SJSA1 (cell line): ENCODE measurements at regions not wholly inside any gene's neighbourhood (a gene's known extent, or its start where the extent isn't known, plus 50 kb on each side); places are given as distances from the start of the nearest gene placed in this dataset.

Source experiments
- DNase-seq, 2 experiments: peaks; one replicate each; pipeline ENCODE4 v3.0.0-alpha.2; 2015 to 2020; ENCODE audit warnings: low spot score in 2 of 2, low read depth in 1 of 2
- H3K27ac ChIP-seq: fragments of 250-450 bp; sonication (Bioruptor Pico); 2 replicates; pipeline ENCODE4 v1.5.1; 2020; ENCODE audit warnings: mild to moderate bottlenecking, moderate library complexity
- H3K27me3 ChIP-seq: fragments of 250-450 bp; sonication (Bioruptor Pico); replicated peaks from 2 replicates; pipeline ENCODE4 v1.5.1; 2020; ENCODE audit warnings: mild to moderate bottlenecking, moderate library complexity
- H3K36me3 ChIP-seq: fragments of 250-450 bp; sonication (Bioruptor Pico); 2 replicates; pipeline ENCODE4 v1.5.1; 2020; ENCODE audit warnings: mild to moderate bottlenecking
- H3K4me1 ChIP-seq: fragments of 250-450 bp; sonication (Bioruptor Pico); replicated peaks from 2 replicates; pipeline ENCODE4 v1.6.1; 2021; ENCODE audit warnings: mild to moderate bottlenecking
- H3K4me3 ChIP-seq: fragments of 250-450 bp; sonication (Bioruptor Pico); 2 replicates; pipeline ENCODE4 v1.5.1; 2020; ENCODE audit warnings: mild to moderate bottlenecking
- H3K9me3 ChIP-seq: fragments of 250-450 bp; sonication (Bioruptor Pico); replicated peaks from 2 replicates; pipeline ENCODE4 v1.5.1; 2020; ENCODE audit warnings: mild to moderate bottlenecking

DNA sequence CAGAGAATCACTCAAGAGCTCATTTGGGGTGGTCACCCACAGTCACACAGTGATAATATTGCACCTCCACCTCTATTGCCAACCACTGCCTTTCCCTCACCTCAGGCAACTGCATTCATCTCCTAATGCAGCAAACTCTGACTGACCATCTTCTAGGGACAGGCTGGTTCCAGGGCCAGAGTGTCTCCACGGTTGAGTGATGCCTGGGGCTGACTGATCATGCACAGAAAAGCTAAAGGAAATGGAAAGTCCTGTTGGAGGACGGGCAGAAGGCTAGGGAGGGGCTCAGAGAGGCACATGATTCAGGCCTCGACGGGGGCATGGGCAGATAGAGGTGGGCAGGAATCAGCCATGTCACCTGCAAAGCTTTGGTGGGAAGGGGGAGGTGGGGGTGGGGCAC, 127.1 kb upstream of the TNS3 start:
- Histone ChIP-seq H3K4me1 (peaks cover 5% of the 10 kb centered on the region), H3K36me3 (no peaks in the 10 kb centered on the region), H3K4me3 (no peak overlapping the region), H3K27ac (no peak overlapping the region), H3K9me3 (no peaks in the 10 kb centered on the region), H3K27me3 (no peaks in the 10 kb centered on the region)
- DNase-seq: no peak

DNA sequence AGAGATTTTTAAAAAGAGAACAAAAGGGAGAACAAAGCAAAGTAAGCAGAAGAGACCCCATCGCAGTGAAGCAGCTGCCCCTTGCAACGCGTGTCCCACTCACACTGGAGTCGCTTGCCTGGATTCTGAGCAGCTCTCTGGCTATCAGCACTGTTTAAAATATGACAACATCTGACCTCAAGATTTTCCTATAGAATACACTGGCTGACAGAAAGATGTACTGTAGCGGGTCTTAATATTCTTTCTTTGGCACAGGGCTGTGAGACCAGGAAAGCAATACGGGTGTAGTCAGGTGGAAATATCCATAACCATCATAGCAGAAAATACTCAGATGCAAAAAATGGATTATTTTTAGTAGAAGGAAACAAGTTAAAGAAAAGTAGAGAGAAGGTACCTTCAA, 125.7 kb upstream of the TNS3 start:
- Histone ChIP-seq H3K4me1 (peaks cover 5% of the 10 kb centered on the region), H3K9me3 (no peaks in the 10 kb centered on the region), H3K27me3 (no peaks in the 10 kb centered on the region), H3K27ac (no peak overlapping the region), H3K36me3 (no peaks in the 10 kb centered on the region), H3K4me3 (no peak overlapping the region)
- no peak for DNase-seq

DNA sequence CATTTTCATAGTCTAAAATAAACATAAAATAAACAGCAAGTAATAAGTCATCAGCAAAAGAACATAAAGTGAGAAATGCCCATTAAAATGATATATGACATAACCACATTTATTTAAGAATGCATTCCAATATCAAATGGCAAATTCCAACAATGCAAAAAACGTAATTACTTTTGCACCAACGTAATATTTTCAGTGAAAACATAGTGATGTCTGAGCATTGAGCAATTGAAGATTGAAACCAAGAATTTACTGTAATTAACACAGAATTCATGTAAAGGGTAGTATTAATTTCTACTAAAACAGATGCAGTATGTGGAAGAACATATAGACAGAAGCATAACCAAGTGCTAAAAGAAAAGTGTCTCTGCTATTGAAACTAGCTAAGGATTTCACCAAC, 123.0 kb upstream of the TNS3 start:
- DNase-seq: no peak
- no peaks in the 10 kb centered on the region for H3K36me3 ChIP-seq
- no peak overlapping the region for H3K4me3 ChIP-seq
- H3K27ac ChIP-seq: no peak overlapping the region
- peaks cover under 1% of the 10 kb centered on the region; the same call in 1 of the 2 replicates for H3K9me3 ChIP-seq
- no peaks in the 10 kb centered on the region for H3K27me3 ChIP-seq
- peaks cover 5% of the 10 kb centered on the region for H3K4me1 ChIP-seq

DNA sequence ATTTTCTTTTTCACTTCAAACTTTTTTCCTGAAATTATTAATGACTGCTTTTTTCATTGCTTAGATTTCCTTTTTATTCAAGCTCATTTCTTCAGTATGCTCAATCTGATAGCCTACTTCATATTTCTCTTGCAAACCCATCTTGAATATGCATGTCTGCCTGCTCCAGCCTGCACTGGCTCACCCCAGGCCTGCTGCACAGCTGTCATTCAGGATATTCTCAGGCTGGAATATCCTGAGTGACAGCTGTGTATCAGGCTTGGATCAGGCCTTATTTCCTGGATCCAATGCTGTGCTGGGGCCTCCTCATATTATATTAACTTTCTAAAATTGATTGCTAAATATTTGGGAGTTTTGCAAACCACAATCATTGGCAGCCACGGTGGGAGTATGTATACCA, 120.2 kb upstream of the TNS3 start:
- Histone ChIP-seq H3K27ac (no peak overlapping the region), H3K9me3 (peaks cover 7% of the 10 kb centered on the region; the same call in 1 of the 2 replicates), H3K36me3 (no peaks in the 10 kb centered on the region), H3K4me1 (peaks cover 5% of the 10 kb centered on the region), H3K27me3 (no peaks in the 10 kb centered on the region), H3K4me3 (no peak overlapping the region)
- no peak for DNase-seq

DNA sequence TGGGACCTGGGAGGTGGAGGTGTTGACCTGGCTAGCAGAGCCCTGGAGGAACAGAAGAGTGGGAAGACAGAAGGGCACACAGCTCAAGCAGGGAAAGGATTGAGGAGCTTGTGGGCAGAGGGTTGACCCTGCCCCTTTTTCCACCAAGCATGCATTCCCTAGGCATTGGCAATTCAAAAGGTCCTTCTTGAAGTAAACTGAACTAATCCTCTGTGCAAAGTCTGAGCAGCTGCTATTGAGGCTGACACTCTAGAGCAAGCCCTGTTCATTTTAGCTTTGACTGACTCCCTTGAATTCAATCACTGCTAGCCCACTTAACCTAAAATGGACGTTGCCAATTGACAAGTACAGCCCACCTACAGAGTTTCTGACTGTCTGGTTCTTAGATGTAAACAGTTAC, 116.5 kb upstream of the TNS3 start:
- Histone ChIP-seq H3K4me1 (no peaks in the 10 kb centered on the region; the same call in 1 of the 2 replicates), H3K27me3 (no peaks in the 10 kb centered on the region), H3K27ac (no peak overlapping the region), H3K36me3 (no peaks in the 10 kb centered on the region), H3K4me3 (no peak overlapping the region), H3K9me3 (peaks cover 7% of the 10 kb centered on the region; the same call in 1 of the 2 replicates)
- no peak for DNase-seq

DNA sequence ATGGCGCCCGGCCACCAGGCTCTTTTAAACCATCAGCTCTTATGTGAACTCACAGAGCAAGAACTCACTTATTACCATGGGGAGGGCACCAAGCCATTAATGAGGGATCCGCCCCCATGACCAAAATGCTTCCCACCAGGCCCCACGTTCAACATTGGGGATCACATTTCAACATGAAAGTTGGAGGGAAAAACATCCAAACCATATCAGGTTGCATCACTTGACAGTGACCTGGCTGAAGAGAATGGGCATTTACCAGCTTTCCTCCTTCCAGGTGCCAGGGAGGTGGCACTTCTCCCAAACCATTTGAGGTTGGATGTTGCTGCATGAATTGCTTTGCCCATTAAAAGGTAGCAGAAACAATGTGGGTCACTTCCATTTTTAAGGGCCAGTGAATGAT, 115.6 kb upstream of the TNS3 start:
- Histone ChIP-seq H3K4me1 (peaks cover 6% of the 10 kb centered on the region), H3K27me3 (no peaks in the 10 kb centered on the region), H3K9me3 (peaks cover 7% of the 10 kb centered on the region; the same call in 1 of the 2 replicates), H3K27ac (no peak overlapping the region), H3K36me3 (no peaks in the 10 kb centered on the region), H3K4me3 (no peak overlapping the region)
- DNase-seq: no peak

DNA sequence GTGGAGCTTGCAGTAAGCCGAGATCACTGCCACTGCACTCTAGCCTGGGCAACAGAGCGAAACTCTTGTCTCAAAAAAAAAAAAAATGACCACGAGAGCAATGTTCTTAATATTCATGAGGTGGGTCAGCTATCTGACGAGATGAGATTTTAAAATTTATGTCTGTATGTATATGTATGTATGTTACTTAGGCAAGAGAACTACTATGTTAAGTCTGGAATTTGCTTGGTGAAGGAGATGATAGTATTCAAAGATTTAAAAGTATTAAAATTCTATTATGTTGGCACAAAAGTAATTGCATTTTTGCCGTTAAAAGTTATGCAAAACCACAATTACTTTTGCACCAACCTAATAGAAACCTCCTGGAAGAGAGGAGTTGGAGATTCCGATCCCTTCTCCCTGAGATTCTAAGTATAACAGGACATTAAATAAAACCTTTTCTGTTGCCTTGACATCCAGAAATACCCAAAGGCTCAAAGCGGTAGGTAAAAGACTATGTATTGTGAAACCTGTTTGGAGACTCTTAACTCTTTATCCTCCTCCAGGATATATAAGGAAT, 114.3 kb upstream of the TNS3 start:
- H3K4me3 ChIP-seq: no peak overlapping the region
- H3K4me1 ChIP-seq: peaks cover 11% of the 10 kb centered on the region
- H3K27me3 ChIP-seq: no peaks in the 10 kb centered on the region
- no peak overlapping the region for H3K27ac ChIP-seq
- no peaks in the 10 kb centered on the region for H3K36me3 ChIP-seq
- DNase-seq: no peak
- H3K9me3 ChIP-seq: peaks cover 7% of the 10 kb centered on the region; the same call in 1 of the 2 replicates

DNA sequence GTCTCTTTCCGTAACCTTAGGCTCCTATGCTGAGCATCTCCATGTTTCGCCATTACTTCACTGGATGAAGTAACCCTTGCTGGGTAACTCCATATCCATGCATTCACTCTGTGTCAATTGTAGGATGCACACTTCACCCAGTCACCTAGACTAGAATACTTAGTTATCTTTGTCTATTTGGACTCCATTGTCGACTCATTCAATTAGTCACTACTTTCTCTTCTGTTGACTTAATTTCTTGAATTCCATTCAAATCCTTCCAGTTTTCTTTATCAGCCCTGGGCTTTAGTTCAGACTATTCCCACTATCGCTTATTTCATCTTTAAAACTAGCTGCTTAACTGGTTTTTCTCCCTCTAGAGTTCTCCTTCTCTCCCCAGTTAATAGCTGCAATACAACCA, 111.3 kb upstream of the TNS3 start:
- Histone ChIP-seq H3K27me3 (no peaks in the 10 kb centered on the region), H3K27ac (no peak overlapping the region), H3K4me1 (peaks cover 20% of the 10 kb centered on the region), H3K9me3 (no peaks in the 10 kb centered on the region), H3K36me3 (no peaks in the 10 kb centered on the region), H3K4me3 (no peak overlapping the region)
- DNase-seq: no peak

DNA sequence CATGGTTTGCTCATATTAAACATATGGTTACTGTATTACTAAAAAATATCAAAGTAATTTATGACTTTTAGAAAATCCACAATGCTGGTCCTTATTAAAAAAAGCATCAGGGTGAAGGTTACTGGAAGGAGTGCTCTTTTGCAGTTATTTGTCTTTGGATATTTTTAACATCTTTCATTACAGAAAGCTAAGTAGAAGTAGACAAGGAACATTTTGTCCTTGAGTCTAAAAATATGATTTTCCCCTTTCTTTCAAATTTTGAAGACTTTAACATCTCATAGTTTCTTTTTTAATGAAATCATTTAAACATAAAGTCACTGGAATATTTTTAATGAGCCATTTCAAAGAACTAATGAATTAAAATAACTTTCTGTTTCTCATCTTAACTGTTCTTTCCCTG, 110.1 kb upstream of the TNS3 start:
- peaks cover 20% of the 10 kb centered on the region for H3K4me1 ChIP-seq
- H3K27ac ChIP-seq: no peak overlapping the region
- no peak overlapping the region for H3K4me3 ChIP-seq
- no peaks in the 10 kb centered on the region for H3K36me3 ChIP-seq
- DNase-seq: no peak
- H3K27me3 ChIP-seq: no peaks in the 10 kb centered on the region
- no peaks in the 10 kb centered on the region for H3K9me3 ChIP-seq

DNA sequence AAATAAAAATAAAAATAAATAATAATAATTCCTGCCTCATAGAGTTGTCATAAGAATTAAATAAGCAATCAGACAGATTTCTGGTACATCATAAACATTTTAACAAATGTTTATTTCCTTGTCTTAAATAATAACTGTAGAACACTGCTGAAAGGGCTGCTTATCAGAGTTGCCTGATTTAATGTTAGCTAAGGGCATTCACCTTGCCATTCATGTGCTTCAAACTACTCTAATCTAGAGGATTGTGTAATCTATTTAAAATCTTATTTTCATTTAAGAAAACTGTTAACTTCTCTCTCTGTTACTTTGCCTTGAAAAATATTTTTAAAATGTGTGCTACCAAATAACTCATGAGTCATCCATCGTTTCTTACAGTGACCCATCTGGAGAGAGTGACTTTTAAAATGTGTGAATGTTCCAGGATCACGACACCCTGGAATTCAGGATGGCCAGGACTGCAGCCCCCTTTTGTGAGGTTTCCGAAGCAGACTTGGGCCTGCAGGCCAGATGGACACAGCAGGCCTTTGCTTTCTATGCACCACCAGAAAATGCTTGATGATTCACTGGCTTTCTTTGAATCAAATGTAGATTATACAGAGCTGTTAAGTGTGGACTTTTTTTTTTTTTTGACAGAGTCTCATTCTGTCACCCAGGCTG, 109.1 kb upstream of the TNS3 start:
- Histone ChIP-seq H3K27me3 (no peaks in the 10 kb centered on the region), H3K9me3 (no peaks in the 10 kb centered on the region), H3K4me3 (no peak overlapping the region), H3K27ac (peak overlapping the region; percentile 47), H3K36me3 (no peaks in the 10 kb centered on the region), H3K4me1 (peaks cover 20% of the 10 kb centered on the region)
- DNase-seq: peak in 1 of 2 experiments; percentile 41

DNA sequence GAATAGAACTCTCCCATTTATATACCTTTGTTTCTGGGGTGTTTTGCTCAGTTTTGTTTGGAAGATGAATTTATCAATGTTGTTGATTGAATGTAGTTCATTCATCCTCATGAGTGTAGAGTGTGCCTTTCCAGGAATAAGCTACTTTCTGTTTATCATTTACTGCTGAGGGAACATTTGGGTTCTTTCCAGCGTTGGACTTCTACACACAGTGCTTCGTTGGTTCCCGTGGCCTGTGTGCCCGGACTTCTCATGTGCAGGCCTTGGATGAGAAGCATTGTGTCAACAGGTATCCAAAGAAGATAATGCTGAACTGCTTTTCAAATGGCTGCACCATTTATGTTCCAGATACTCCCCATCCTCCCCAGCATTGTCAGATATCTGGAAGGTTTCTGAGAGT, 107.6 kb upstream of the TNS3 start:
- Histone ChIP-seq H3K27ac (no peak overlapping the region), H3K4me3 (no peak overlapping the region), H3K36me3 (no peaks in the 10 kb centered on the region), H3K4me1 (peaks cover 20% of the 10 kb centered on the region), H3K27me3 (no peaks in the 10 kb centered on the region), H3K9me3 (no peaks in the 10 kb centered on the region)
- no peak for DNase-seq

DNA sequence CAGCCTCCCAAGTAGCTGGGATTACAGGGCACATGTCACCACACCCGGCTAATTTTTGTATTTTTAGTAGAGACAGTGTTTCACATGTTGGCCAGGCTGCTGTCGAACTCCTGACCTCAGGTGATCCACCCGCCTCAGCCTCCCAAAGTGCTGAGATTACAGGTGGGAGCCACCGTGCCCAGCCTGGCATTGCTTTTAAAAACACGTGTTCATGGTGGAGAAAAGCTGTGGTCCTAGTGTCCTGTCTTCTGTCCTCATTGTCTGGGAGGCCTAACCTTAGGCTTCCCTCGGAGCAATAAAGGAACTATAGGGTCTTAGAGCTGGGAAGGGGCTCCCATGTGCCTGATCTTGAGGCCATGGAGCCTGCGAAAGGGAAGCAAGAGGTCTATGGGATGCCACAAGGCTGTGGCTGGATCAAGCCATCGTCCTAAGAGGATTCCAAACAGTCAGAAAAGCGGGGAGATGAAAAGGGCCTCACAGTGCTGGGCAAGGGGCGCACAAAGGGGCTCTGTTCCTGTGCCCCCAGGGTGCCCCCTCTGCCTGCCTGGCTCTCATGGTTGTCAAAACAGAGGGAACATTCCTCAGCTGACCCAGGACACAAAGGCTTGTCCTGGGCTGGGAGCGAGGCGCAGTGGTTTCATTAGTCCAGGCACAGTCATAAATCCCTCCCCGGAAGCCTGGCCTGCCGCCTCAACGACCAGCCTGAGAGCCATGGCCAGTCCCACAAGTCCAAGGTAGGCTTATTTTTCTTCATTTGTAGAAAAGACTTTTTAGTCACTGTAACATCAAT, 106.6 kb upstream of the TNS3 start:
- no peaks in the 10 kb centered on the region for H3K9me3 ChIP-seq
- H3K4me3 ChIP-seq: no peak overlapping the region
- DNase-seq: no peak
- no peaks in the 10 kb centered on the region for H3K36me3 ChIP-seq
- peaks cover 20% of the 10 kb centered on the region for H3K4me1 ChIP-seq
- no peak overlapping the region for H3K27ac ChIP-seq
- no peaks in the 10 kb centered on the region for H3K27me3 ChIP-seq

DNA sequence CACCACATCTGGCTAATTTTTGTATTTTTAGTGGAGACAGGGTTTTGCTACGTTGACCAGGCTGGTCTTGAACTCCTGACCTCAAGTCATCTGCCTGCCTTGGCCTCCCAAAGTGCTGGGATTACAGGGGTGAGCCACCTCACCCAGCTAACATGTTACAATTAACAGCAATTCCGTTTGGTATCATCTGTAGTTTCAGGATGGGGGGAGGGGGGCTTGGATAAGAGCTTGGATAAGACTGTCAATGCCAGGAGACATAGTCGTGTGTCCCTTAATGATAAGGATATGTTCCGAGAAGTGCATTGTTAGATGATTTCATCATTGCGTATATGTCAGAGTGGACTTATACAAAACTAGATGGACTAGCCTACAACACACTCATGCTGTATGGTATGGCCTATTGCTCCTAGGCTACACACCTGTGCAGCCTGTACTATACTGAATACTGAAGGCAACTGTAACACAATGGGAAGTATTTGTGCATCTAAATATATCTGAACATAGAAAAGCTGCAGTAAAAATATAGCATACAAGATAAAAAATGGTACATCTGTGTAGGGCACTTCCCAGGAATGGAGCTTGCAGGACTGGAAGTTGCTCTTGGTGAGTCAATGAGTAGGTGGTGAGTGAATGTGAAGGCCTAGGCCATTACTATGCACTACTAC, 103.9 kb upstream of the TNS3 start:
- Histone ChIP-seq H3K9me3 (no peaks in the 10 kb centered on the region), H3K27me3 (no peaks in the 10 kb centered on the region), H3K4me3 (no peak overlapping the region), H3K4me1 (peaks cover 5% of the 10 kb centered on the region), H3K27ac (no peak overlapping the region), H3K36me3 (no peaks in the 10 kb centered on the region)
- DNase-seq: no peak

DNA sequence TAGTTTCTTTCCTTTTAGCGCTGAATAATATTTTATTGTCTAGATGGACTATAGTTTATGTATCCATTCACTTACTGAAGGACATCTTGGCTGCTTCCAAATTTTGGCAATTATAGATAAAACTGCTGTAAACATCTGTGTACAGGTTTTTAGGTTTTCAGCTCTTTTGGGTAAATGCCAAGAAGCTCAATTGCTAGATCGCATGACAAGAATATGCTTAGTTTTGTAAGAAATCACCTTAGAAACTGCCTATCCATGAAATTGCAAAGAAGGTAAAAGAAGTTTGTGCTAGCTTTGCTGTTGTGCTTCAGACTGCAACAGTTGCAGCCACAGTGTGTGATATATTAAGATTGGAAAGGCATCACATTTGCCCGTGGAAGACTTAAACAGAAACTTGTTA, 103.2 kb upstream of the TNS3 start:
- Histone ChIP-seq H3K27me3 (no peaks in the 10 kb centered on the region), H3K9me3 (no peaks in the 10 kb centered on the region), H3K4me3 (no peak overlapping the region), H3K27ac (no peak overlapping the region), H3K36me3 (no peaks in the 10 kb centered on the region), H3K4me1 (peaks cover 4% of the 10 kb centered on the region; the same call in 1 of the 2 replicates)
- no peak for DNase-seq
